GM12878 (cell line): ENCODE measurements at regions not wholly inside any gene's neighbourhood (a gene's known extent, or its start where the extent isn't known, plus 50 kb on each side); places are given as distances from the start of the nearest gene placed in this dataset.

ENCODE experiments used
- ATAC-seq: fragments of 200-7000 bp; cut with Tn5 transposase; 3 replicates; pipeline ENCODE4 v1.9.1; 2020; ENCODE audit warnings: mild to moderate bottlenecking, moderate library complexity
- BruUV-seq: library from RNA; stranded (reverse); fragments of 400-500 nt; replicated peaks from 2 replicates; lab custom pipeline; 2021; lab: Mats Ljungman, UMichigan
- CTCF ChIA-PET: fragments of 300-600 bp; sonication (Branson Sonifier 250); formaldehyde crosslinking; extraction: SDS; loops from one replicate; lab custom pipeline; 2021; ENCODE audit warnings: inconsistent platforms; lab: Yijun Ruan, JAX
- POLR2A ChIA-PET: fragments of 350-600 bp; formaldehyde crosslinking; extraction: SDS; loops from one replicate; lab custom pipeline; 2021; ENCODE audit warnings: inconsistent platforms; lab: Charles Lee
- RAD21 ChIA-PET: fragments of 300-600 bp; sonication (Branson Sonifier 250); formaldehyde crosslinking; loops from one replicate; lab custom pipeline; 2023; ENCODE audit warnings: antibody characterized with exemption; ENCODE audit not compliant: unreplicated experiment; lab: Charles Lee
- SMC1A ChIA-PET: fragments of 300-600 bp; sonication (Branson Sonifier 250); formaldehyde crosslinking; loops from one replicate; lab custom pipeline; 2023; ENCODE audit not compliant: unreplicated experiment, uncharacterized antibody; lab: Charles Lee
- DNase-seq: peaks from one replicate; pipeline ENCODE4 v3.0.0-alpha.2; 2011; ENCODE audit warnings: low read depth, low spot score
- FAIRE-seq: peaks from 3 replicates; lab custom pipeline; 2011; peaks lifted over from hg19 to GRCh38; lab: Jason Lieb, UNC
- H2AFZ ChIP-seq: 2 replicates; pipeline ENCODE4 v1.6.0; 2011; ENCODE audit warnings: low read depth, low read length, control low read depth; ENCODE audit not compliant: control insufficient read depth
- H3K27ac ChIP-seq: 2 replicates; pipeline ENCODE4 v1.5.1; 2011; ENCODE audit warnings: control low read depth; ENCODE audit not compliant: control insufficient read depth, insufficient read depth
- H3K27me3 ChIP-seq, 2 experiments: replicated peaks in 1 of 2; 2 replicates each; pipeline versions ENCODE4 v1.6.0 to v1.6.1; 2011; ENCODE audit warnings: low read length in 1 of 2; ENCODE audit not compliant: control insufficient read depth in 2 of 2, insufficient read depth in 2 of 2
- H3K36me3 ChIP-seq, 2 experiments: 2 replicates each; pipeline ENCODE4 v1.5.1; 2011; ENCODE audit warnings: low read length in 1 of 2; ENCODE audit not compliant: control insufficient read depth in 2 of 2, insufficient read depth in 2 of 2
- H3K4me1 ChIP-seq: 2 replicates; pipeline ENCODE4 v1.6.1; 2011; ENCODE audit warnings: mild to moderate bottlenecking, low read length, moderate library complexity, mixed read lengths; ENCODE audit not compliant: control insufficient read depth, insufficient read depth
- H3K4me2 ChIP-seq: 2 replicates; pipeline ENCODE4 v1.6.0; 2011; ENCODE audit warnings: control low read depth; ENCODE audit not compliant: control insufficient read depth, insufficient read depth
- H3K4me3 ChIP-seq: fragments of 200-600 bp; sonication (generic); 2 replicates; pipeline ENCODE4 v1.5.1; 2016
- H3K79me2 ChIP-seq: 2 replicates; pipeline ENCODE4 v1.6.0; 2011; ENCODE audit warnings: low read length; ENCODE audit not compliant: control insufficient read depth, insufficient read depth
- H3K9ac ChIP-seq: 2 replicates; pipeline ENCODE4 v1.8.0; 2011; ENCODE audit warnings: low read length, control low read depth, mixed read lengths; ENCODE audit not compliant: control insufficient read depth, insufficient read depth
- H3K9me3 ChIP-seq: replicated peaks from 3 replicates; pipeline ENCODE4 v1.5.1; 2011; ENCODE audit warnings: mild to moderate bottlenecking, low read length; ENCODE audit not compliant: control insufficient read depth, insufficient read depth
- H4K20me1 ChIP-seq: 2 replicates; pipeline ENCODE4 v1.6.0; 2011; ENCODE audit not compliant: control insufficient read depth, insufficient read depth
- CBX3 ChIP-seq: fragments of 200-600 bp; sonication (generic); IDR thresholded peaks from 2 replicates; pipeline ENCODE4 v1.6.1; 2016; ENCODE audit warnings: low read depth, borderline replicate concordance
- CREB1 ChIP-seq: IDR thresholded peaks from 2 replicates; pipeline ENCODE4 v1.6.1; 2012; ENCODE audit warnings: low read depth, mild to moderate bottlenecking, inconsistent platforms
- EGR1 ChIP-seq, 2 experiments: IDR thresholded peaks; 1 replicate in 1 of 2; 2 replicates in 1 of 2; pipeline ENCODE4 v1.6.1; 2011 to 2012; ENCODE audit warnings: low read depth in 2 of 2, low read length in 2 of 2, borderline replicate concordance in 1 of 2, mild to moderate bottlenecking in 1 of 2, moderate library complexity in 1 of 2
- FOXK2 ChIP-seq: fragments of 450-650 bp; IDR thresholded peaks from 2 replicates; pipeline ENCODE4 v1.6.1; 2017; ENCODE audit warnings: mild to moderate bottlenecking, moderate library complexity
- HDGF ChIP-seq: fragments of 450-650 bp; IDR thresholded peaks from 2 replicates; pipeline ENCODE4 v1.6.1; 2016; ENCODE audit warnings: antibody characterized with exemption
- JUND ChIP-seq: IDR thresholded peaks from 2 replicates; pipeline ENCODE4 v1.6.1; 2012; ENCODE audit warnings: low read depth, mild to moderate bottlenecking, low read length, improper control_type of control experiment, moderate library complexity
- MTA2 ChIP-seq: fragments of 450-650 bp; IDR thresholded peaks from 2 replicates; pipeline ENCODE4 v1.6.1; 2016; ENCODE audit warnings: low read depth, mild to moderate bottlenecking, moderate library complexity
- NRF1 ChIP-seq: conservative IDR thresholded peaks from 2 replicates; pipeline ENCODE4 v1.6.1; 2011; ENCODE audit warnings: mild to moderate bottlenecking, low read depth, low read length, improper control_type of control experiment
- PML ChIP-seq: IDR thresholded peaks from 2 replicates; pipeline ENCODE4 v1.6.1; 2012; ENCODE audit warnings: low read length, inconsistent platforms
- POLR2AphosphoS2 ChIP-seq: IDR thresholded peaks from 2 replicates; pipeline ENCODE4 v1.6.1; 2011; ENCODE audit warnings: low read depth, mild to moderate bottlenecking, low read length, improper control_type of control experiment, moderate library complexity
- RAD21 ChIP-seq: IDR thresholded peaks from 2 replicates; pipeline ENCODE4 v1.6.1; 2011; ENCODE audit warnings: mild to moderate bottlenecking, low read depth, low read length, moderate library complexity; ENCODE audit not compliant: insufficient read depth
- RELA ChIP-seq: fragments of 450-650 bp; IDR thresholded peaks from 2 replicates; pipeline ENCODE4 v1.8.0; 2014; ENCODE audit warnings: borderline replicate concordance; ENCODE audit not compliant: partially characterized antibody
- TAF1 ChIP-seq: IDR thresholded peaks from 2 replicates; pipeline ENCODE4 v1.6.1; 2011; ENCODE audit warnings: mild to moderate bottlenecking, low read depth, low read length, borderline replicate concordance
- TCF12 ChIP-seq: IDR thresholded peaks from 2 replicates; pipeline ENCODE4 v1.6.1; 2011; ENCODE audit warnings: low read depth, mild to moderate bottlenecking, low read length
- TCF3 ChIP-seq: IDR thresholded peaks from 2 replicates; pipeline ENCODE4 v1.6.1; 2012; ENCODE audit warnings: low read depth, mild to moderate bottlenecking, low read length, borderline replicate concordance; ENCODE audit not compliant: insufficient read depth
- YY1 ChIP-seq: IDR thresholded peaks from 2 replicates; pipeline ENCODE4 v1.6.1; 2011; ENCODE audit warnings: low read depth, mild to moderate bottlenecking, low read length
- ZNF622 ChIP-seq: fragments of 450-650 bp; IDR thresholded peaks from 2 replicates; pipeline ENCODE4 v1.6.1; 2017; ENCODE audit warnings: mild to moderate bottlenecking, inconsistent platforms
- WGBS: methylation state at CpG from one replicate; pipeline ENCODE4 v1.1.6; 2016; ENCODE audit warnings: low lambda C conversion rate; ENCODE audit not compliant: insufficient replicate concordance, insufficient coverage; ENCODE audit errors: missing lambda C conversion rate; 5-methylcytosine and 5-hydroxymethylcytosine counted together
- in situ Hi-C: fragments of 300-500 bp; cut with MboI; formaldehyde crosslinking; loops from 9 replicates; pipeline ENCODE4 v1.14.3; 2018; ENCODE audit warnings: mixed read lengths
- intact Hi-C: fragments of 100-400 bp; cut with micrococcal nuclease; formaldehyde crosslinking; loops from one replicate; pipeline ENCODE4 v1.14.2; 2022; ENCODE audit not compliant: unreplicated experiment
- TF ChIP-seq, protein P1 (sequence below): IDR thresholded peaks from 2 replicates; pipeline ENCODE4 v1.6.1; 2012; ENCODE audit warnings: mild to moderate bottlenecking, low read depth, low read length

DNA sequence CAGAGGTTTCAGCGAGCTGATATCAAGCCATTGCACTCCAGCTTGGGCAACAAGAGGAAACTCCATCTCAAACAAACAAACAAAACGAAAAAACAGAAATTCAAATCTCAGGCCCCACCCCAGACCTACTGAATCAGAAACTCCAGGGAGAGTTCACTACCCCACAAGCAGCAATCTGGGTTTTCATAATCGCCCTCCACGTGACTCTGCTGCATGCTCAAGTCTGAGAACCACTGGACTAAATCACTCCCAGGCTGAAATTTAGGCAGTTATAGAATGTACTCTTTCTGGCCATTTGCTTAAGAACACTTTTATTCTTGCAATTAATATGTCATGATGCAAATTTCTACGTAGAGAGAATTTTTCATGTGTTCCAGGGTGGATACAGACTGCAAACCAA, 287.3 kb downstream of the USP46 start:
- 20% methylated on average over 5 of the region's 5 CpGs for WGBS
- ChIA-PET CTCF (no interaction called here), POLR2A (no interaction called here), SMC1A (interaction anchor here (1.0 kb wide), 1 partner anchor 11 kb away, joined by 3 read pairs; no protein-coding TSS in a partner anchor), RAD21 (no interaction called here)
- Histone ChIP-seq H3K4me1 (no peaks in the 10 kb centered on the region), H3K9ac (no peak overlapping the region), H3K4me2 (no peak overlapping the region), H3K9me3 (no peaks in the 10 kb centered on the region), H3K4me3 (no peak overlapping the region), H3K36me3 (no peaks in the 10 kb centered on the region), H3K79me2 (no peaks in the 10 kb centered on the region), H3K27ac (no peak overlapping the region), H2AFZ (no peak overlapping the region), H3K27me3 (no peaks in the 10 kb centered on the region), H4K20me1 (no peaks in the 10 kb centered on the region)
- in situ Hi-C loops = loop anchor here (5.0 kb wide), 1 partner anchor 290 kb away; no protein-coding TSS in a partner anchor
- no TSS peak for BruUV-seq
- ATAC-seq (no peak), FAIRE-seq (no peak), DNase-seq (no peak)
- intact Hi-C loops = loop anchor here (10.0 kb wide), 1 partner anchor 213 kb away; no protein-coding TSS in a partner anchor
- TF ChIP-seq EGR1 (IDR thresholded peaks at IDR 0.05; ENCODE audit: borderline replicate concordance in 1 of 2, low read depth in 2 of 2, low read length in 2 of 2) = no peak
- no peak for TF ChIP-seq TAF1
- TF ChIP-seq HDGF = no peak
- no peak for TF ChIP-seq FOXK2
- TF ChIP-seq NRF1 = no peak
- TF ChIP-seq ZNF622 = no peak
- TF ChIP-seq, protein P1, sequence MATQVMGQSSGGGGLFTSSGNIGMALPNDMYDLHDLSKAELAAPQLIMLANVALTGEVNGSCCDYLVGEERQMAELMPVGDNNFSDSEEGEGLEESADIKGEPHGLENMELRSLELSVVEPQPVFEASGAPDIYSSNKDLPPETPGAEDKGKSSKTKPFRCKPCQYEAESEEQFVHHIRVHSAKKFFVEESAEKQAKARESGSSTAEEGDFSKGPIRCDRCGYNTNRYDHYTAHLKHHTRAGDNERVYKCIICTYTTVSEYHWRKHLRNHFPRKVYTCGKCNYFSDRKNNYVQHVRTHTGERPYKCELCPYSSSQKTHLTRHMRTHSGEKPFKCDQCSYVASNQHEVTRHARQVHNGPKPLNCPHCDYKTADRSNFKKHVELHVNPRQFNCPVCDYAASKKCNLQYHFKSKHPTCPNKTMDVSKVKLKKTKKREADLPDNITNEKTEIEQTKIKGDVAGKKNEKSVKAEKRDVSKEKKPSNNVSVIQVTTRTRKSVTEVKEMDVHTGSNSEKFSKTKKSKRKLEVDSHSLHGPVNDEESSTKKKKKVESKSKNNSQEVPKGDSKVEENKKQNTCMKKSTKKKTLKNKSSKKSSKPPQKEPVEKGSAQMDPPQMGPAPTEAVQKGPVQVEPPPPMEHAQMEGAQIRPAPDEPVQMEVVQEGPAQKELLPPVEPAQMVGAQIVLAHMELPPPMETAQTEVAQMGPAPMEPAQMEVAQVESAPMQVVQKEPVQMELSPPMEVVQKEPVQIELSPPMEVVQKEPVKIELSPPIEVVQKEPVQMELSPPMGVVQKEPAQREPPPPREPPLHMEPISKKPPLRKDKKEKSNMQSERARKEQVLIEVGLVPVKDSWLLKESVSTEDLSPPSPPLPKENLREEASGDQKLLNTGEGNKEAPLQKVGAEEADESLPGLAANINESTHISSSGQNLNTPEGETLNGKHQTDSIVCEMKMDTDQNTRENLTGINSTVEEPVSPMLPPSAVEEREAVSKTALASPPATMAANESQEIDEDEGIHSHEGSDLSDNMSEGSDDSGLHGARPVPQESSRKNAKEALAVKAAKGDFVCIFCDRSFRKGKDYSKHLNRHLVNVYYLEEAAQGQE = no peak
- no peak for TF ChIP-seq RELA
- TF ChIP-seq MTA2 = no peak
- TF ChIP-seq PML = no peak
- no peak for TF ChIP-seq CBX3
- no peak for TF ChIP-seq YY1
- no peak for TF ChIP-seq RAD21
- TF ChIP-seq POLR2AphosphoS2 = no peak
- TF ChIP-seq TCF12 = no peak
- TF ChIP-seq JUND = no peak
- TF ChIP-seq CREB1 = no peak
- no peak for TF ChIP-seq TCF3
